IMR-90 (cell line): ENCODE measurements at regions not wholly inside any gene's neighbourhood (a gene's known extent, or its start where the extent isn't known, plus 50 kb on each side); places are given as distances from the start of the nearest gene placed in this dataset.

Experiments
- ATAC-seq: fragments of 200-7000 bp; cut with Tn5 transposase; 2 replicates; pipeline ENCODE4 v1.9.1; 2020; ENCODE audit warnings: low read depth, mild to moderate bottlenecking, moderate library complexity
- BruUV-seq: library from RNA; stranded (reverse); fragments of 400-500 nt; replicated peaks from 2 replicates; lab custom pipeline; 2021; lab: Mats Ljungman, UMichigan
- CTCF ChIA-PET: fragments of 300-600 bp; formaldehyde crosslinking; extraction: SDS; loops from one replicate; lab custom pipeline; 2021; ENCODE audit warnings: antibody characterized with exemption; lab: Yijun Ruan, JAX
- POLR2A ChIA-PET: fragments of 300-600 bp; sonication (Branson Sonifier 250); formaldehyde crosslinking; loops from one replicate; lab custom pipeline; 2022; ENCODE audit warnings: antibody characterized with exemption; ENCODE audit not compliant: unreplicated experiment; lab: Charles Lee
- DNase-seq: peaks from one replicate; pipeline ENCODE4 v3.0.0; 2013
- H2AFZ ChIP-seq: replicated peaks from 2 replicates; pipeline ENCODE3; 2013; ENCODE audit warnings: low read length, mild to moderate bottlenecking; ENCODE audit not compliant: poor library complexity
- H2AK5ac ChIP-seq: 2 replicates; pipeline ENCODE4 v1.6.1; 2013; ENCODE audit warnings: low read depth, low read length, inconsistent platforms
- H2AK9ac ChIP-seq: replicated peaks from 2 replicates; pipeline ENCODE3; 2013; ENCODE audit warnings: mild to moderate bottlenecking, low read depth, low read length, moderate library complexity; ENCODE audit not compliant: poor library complexity
- H2BK120ac ChIP-seq: 2 replicates; pipeline ENCODE4 v1.6.1; 2013; ENCODE audit warnings: low read depth, low read length, inconsistent platforms
- H2BK15ac ChIP-seq: 3 replicates; pipeline ENCODE4 v1.6.1; 2013; ENCODE audit warnings: low read depth, low read length, inconsistent platforms
- H2BK20ac ChIP-seq: 2 replicates; pipeline ENCODE4 v1.6.1; 2013; ENCODE audit warnings: low read depth, mild to moderate bottlenecking, inconsistent platforms, low read length, moderate library complexity
- H2BK5ac ChIP-seq: 2 replicates; pipeline ENCODE4 v1.6.1; 2013; ENCODE audit warnings: mild to moderate bottlenecking, low read depth, low read length, inconsistent platforms; ENCODE audit not compliant: poor library complexity, severe bottlenecking
- H3K14ac ChIP-seq: replicated peaks from 2 replicates; pipeline ENCODE4 v1.6.1; 2013; ENCODE audit warnings: low read depth, low read length, inconsistent platforms
- H3K18ac ChIP-seq: 2 replicates; pipeline ENCODE4 v1.6.1; 2013; ENCODE audit warnings: low read depth, low read length, control low read depth
- H3K23ac ChIP-seq: 2 replicates; pipeline ENCODE4 v1.6.1; 2013; ENCODE audit warnings: low read depth, low read length, inconsistent platforms
- H3K27ac ChIP-seq: 2 replicates; pipeline ENCODE4 v1.5.1; 2013; ENCODE audit warnings: mild to moderate bottlenecking, control low read depth, low read length; ENCODE audit not compliant: insufficient read depth
- H3K27me3 ChIP-seq: 2 replicates; pipeline ENCODE4 v1.6.1; 2013; ENCODE audit warnings: low read length; ENCODE audit not compliant: control insufficient read depth, insufficient read depth
- H3K36me3 ChIP-seq: 2 replicates; pipeline ENCODE4 v1.6.1; 2013; ENCODE audit warnings: low read length, mixed read lengths; ENCODE audit not compliant: control insufficient read depth, insufficient read depth
- H3K4ac ChIP-seq: 2 replicates; pipeline ENCODE4 v1.6.1; 2013; ENCODE audit warnings: low read depth, low read length, inconsistent platforms
- H3K4me1 ChIP-seq: 2 replicates; pipeline ENCODE4 v1.6.1; 2013; ENCODE audit warnings: low read length, mixed read lengths; ENCODE audit not compliant: control insufficient read depth, insufficient read depth
- H3K4me2 ChIP-seq: 2 replicates; pipeline ENCODE4 v1.6.1; 2013; ENCODE audit warnings: low read depth, mild to moderate bottlenecking, control low read depth, low read length, moderate library complexity
- H3K4me3 ChIP-seq: 2 replicates; pipeline ENCODE4 v1.5.1; 2013; ENCODE audit warnings: low read depth, mild to moderate bottlenecking, control low read depth, low read length, moderate library complexity; ENCODE audit not compliant: insufficient read depth
- H3K56ac ChIP-seq: 2 replicates; pipeline ENCODE4 v1.6.1; 2013; ENCODE audit warnings: low read length, inconsistent platforms; ENCODE audit not compliant: insufficient read depth; ENCODE audit errors: extremely low read depth
- H3K79me1 ChIP-seq, 2 experiments: 2 replicates each; pipeline ENCODE4 v1.6.1; 2013; ENCODE audit warnings: low read length in 2 of 2, inconsistent platforms in 1 of 2, low read depth in 1 of 2
- H3K9ac ChIP-seq: 2 replicates; pipeline ENCODE4 v1.6.1; 2013; ENCODE audit warnings: low read depth, low read length, control low read depth
- H3K9me1 ChIP-seq: 2 replicates; pipeline ENCODE4 v1.6.1; 2013; ENCODE audit warnings: low read length, inconsistent platforms; ENCODE audit not compliant: insufficient read depth
- H3K9me3 ChIP-seq: 2 replicates; pipeline ENCODE4 v1.6.1; 2013; ENCODE audit warnings: low read length; ENCODE audit not compliant: control insufficient read depth, insufficient read depth
- H4K20me1 ChIP-seq: 2 replicates; pipeline ENCODE4 v1.6.1; 2013; ENCODE audit warnings: low read length, inconsistent platforms; ENCODE audit not compliant: insufficient read depth
- H4K5ac ChIP-seq: 2 replicates; pipeline ENCODE4 v1.6.1; 2013; ENCODE audit warnings: mild to moderate bottlenecking, low read depth, low read length, control low read depth
- H4K8ac ChIP-seq, 2 experiments: 2 replicates each; pipeline ENCODE4 v1.6.1; 2013; ENCODE audit warnings: low read depth in 2 of 2, low read length in 2 of 2, control low read depth in 1 of 2, inconsistent platforms in 1 of 2
- H4K91ac ChIP-seq: 2 replicates; pipeline ENCODE4 v1.6.1; 2013; ENCODE audit warnings: low read depth, low read length, inconsistent platforms; ENCODE audit not compliant: insufficient read depth
- CEBPB ChIP-seq: IDR thresholded peaks from 2 replicates; pipeline ENCODE4 v1.6.1; 2012; ENCODE audit warnings: low read depth, low read length, improper control_type of control experiment
- CHD1 ChIP-seq: IDR thresholded peaks from 2 replicates; pipeline ENCODE4 v1.6.1; 2012; ENCODE audit warnings: low read depth, low read length, improper control_type of control experiment
- CTCF ChIP-seq: conservative IDR thresholded peaks from 2 replicates; pipeline ENCODE4 v1.5.1; 2012; ENCODE audit warnings: mild to moderate bottlenecking, low read depth, low read length, improper control_type of control experiment
- FOS ChIP-seq: fragments of 150-350 bp; IDR thresholded peaks from 2 replicates; pipeline ENCODE4 v1.6.1; 2016; ENCODE audit warnings: low read depth, low read length
- MAFK ChIP-seq: IDR thresholded peaks from 2 replicates; pipeline ENCODE4 v1.6.1; 2012; ENCODE audit warnings: low read depth, low read length, improper control_type of control experiment
- MAZ ChIP-seq: IDR thresholded peaks from 2 replicates; pipeline ENCODE4 v1.6.1; 2012; ENCODE audit warnings: low read depth, mild to moderate bottlenecking, low read length, improper control_type of control experiment, moderate library complexity, borderline replicate concordance
- MXI1 ChIP-seq: IDR thresholded peaks from 2 replicates; pipeline ENCODE4 v1.6.1; 2012; ENCODE audit warnings: low read depth, mild to moderate bottlenecking, low read length, moderate library complexity, borderline replicate concordance
- NFE2L2 ChIP-seq: fragments of 150-350 bp; IDR thresholded peaks from 2 replicates; pipeline ENCODE4 v1.6.1; 2016; ENCODE audit warnings: low read depth, mild to moderate bottlenecking, low read length
- POLR2A ChIP-seq: IDR thresholded peaks from 2 replicates; pipeline ENCODE4 v1.6.1; 2012; ENCODE audit warnings: mild to moderate bottlenecking, low read depth, low read length
- RAD21 ChIP-seq: IDR thresholded peaks from 2 replicates; pipeline ENCODE4 v1.6.1; 2012; ENCODE audit warnings: low read length, improper control_type of control experiment
- RCOR1 ChIP-seq: IDR thresholded peaks from 2 replicates; pipeline ENCODE4 v1.6.1; 2012; ENCODE audit warnings: mild to moderate bottlenecking, low read length, improper control_type of control experiment; ENCODE audit not compliant: insufficient replicate concordance
- RFX5 ChIP-seq: IDR thresholded peaks from 2 replicates; pipeline ENCODE4 v1.8.0; 2012; ENCODE audit warnings: low read depth, mild to moderate bottlenecking, low read length, moderate library complexity
- SMC3 ChIP-seq: fragments of 150-350 bp; IDR thresholded peaks from 2 replicates; pipeline ENCODE4 v1.6.1; 2016; ENCODE audit warnings: low read depth, mild to moderate bottlenecking, antibody characterized with exemption, low read length, moderate library complexity
- WGBS, 2 experiments: methylation state at CpG; one replicate each; pipeline versions ENCODE4 v1.1.5 to v1.1.7; 2013; ENCODE audit warnings: missing lambda C conversion rate in 2 of 2; ENCODE audit not compliant: insufficient read length in 1 of 2; ENCODE audit errors: extremely low coverage in 2 of 2; 5-methylcytosine and 5-hydroxymethylcytosine counted together
- dilution Hi-C: fragments of 300-500 bp; cut with HindIII; formaldehyde crosslinking; loops from one replicate; pipeline ENCODE4 v1.14.3; 2018; ENCODE audit warnings: low sequenced_read_pairs; ENCODE audit not compliant: unreplicated experiment
- in situ Hi-C: fragments of 300-500 bp; cut with MboI; formaldehyde crosslinking; loops from 3 replicates; pipeline ENCODE4 v1.14.3; 2019; ENCODE audit warnings: low sequenced_read_pairs, inconsistent platforms, mixed read lengths
- intact Hi-C: fragments of 100-400 bp; cut with micrococcal nuclease; formaldehyde crosslinking; loops from 2 replicates; pipeline ENCODE4 v1.10.0; 2022
- TF ChIP-seq, protein P1 (sequence below): fragments of 150-350 bp; IDR thresholded peaks from 2 replicates; pipeline ENCODE4 v1.6.1; 2017; ENCODE audit warnings: mild to moderate bottlenecking, antibody characterized with exemption, low read length, low read depth

DNA sequence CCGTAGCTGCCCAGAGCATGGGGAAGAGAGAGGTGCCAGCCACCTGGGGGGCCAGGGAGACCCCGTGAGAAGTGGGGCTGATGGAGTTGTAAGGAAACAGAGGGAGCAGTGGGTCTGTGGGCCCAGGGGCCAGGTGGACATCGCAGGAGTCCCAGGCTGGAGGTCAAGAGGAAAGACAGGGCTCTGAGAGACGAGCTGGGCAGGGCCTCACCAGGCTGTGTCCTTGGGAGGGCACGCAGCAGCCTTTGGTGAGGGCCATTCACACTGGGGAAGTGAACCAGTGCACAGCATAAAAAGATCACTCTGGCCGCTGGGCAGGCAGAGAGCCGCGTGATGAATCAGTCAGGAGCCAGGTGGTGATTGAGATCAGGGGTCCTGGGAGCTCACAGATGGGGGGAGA lies 73.9 kb upstream of the FOXQ1 start:
- Histone ChIP-seq H2BK5ac (no peak overlapping the region), H3K4me3 (no peak overlapping the region), H3K4ac (no peak overlapping the region), H2BK15ac (no peak overlapping the region), H2AK9ac (no peak overlapping the region), H3K36me3 (no peaks in the 10 kb centered on the region), H4K5ac (no peak overlapping the region), H3K27ac (no peak overlapping the region), H4K8ac (no peak overlapping the region), H3K9ac (no peak overlapping the region), H3K18ac (no peak overlapping the region), H3K4me1 (peaks cover 7% of the 10 kb centered on the region; the same call in 1 of the 2 replicates), H3K23ac (no peak overlapping the region), H3K56ac (no peak overlapping the region), H3K79me1 (no peaks in the 10 kb centered on the region), H2BK120ac (no peak overlapping the region), H2AK5ac (no peak overlapping the region), H2BK20ac (no peak overlapping the region), H2AFZ (no peak overlapping the region), H3K9me3 (no peaks in the 10 kb centered on the region), H4K20me1 (no peaks in the 10 kb centered on the region), H4K91ac (no peak overlapping the region), H3K27me3 (peaks cover 5% of the 10 kb centered on the region; the same call in 1 of the 2 replicates), H3K14ac (no peak overlapping the region), H3K4me2 (no peak overlapping the region), H3K9me1 (peaks cover 12% of the 10 kb centered on the region)
- DNase-seq (no peak), ATAC-seq (no peak)
- ChIA-PET POLR2A (no interaction called here), CTCF (no interaction called here)
- BruUV-seq = no TSS peak
- in situ Hi-C loops = no loop called here
- 60% methylated on average over 1 of the region's 8 CpGs; no CpG with 5 or more reads in 1 of the 2 experiments for WGBS, 2 experiments
- TF ChIP-seq MAZ (no peak), SMC3 (no peak), MXI1 (no peak), RAD21 (no peak), RCOR1 (no peak), NFE2L2 (no peak), POLR2A (no peak), CHD1 (no peak), MAFK (no peak), CTCF (no peak), FOS (no peak), CEBPB (no peak), RFX5 (no peak)
- TF ChIP-seq, protein P1, sequence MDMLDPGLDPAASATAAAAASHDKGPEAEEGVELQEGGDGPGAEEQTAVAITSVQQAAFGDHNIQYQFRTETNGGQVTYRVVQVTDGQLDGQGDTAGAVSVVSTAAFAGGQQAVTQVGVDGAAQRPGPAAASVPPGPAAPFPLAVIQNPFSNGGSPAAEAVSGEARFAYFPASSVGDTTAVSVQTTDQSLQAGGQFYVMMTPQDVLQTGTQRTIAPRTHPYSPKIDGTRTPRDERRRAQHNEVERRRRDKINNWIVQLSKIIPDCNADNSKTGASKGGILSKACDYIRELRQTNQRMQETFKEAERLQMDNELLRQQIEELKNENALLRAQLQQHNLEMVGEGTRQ = no peak
- dilution Hi-C loops = no loop called here
- intact Hi-C loops = no loop called here
